HepG2 (cell line): ENCODE measurements at regions not wholly inside any gene's neighbourhood (a gene's known extent, or its start where the extent isn't known, plus 50 kb on each side); places are given as distances from the start of the nearest gene placed in this dataset.

ENCODE experiments used
- CTCF ChIP-seq: sonication (generic); formaldehyde crosslinking; IDR thresholded peaks from 2 replicates; pipeline ENCODE4 v1.5.0; 2020; ENCODE audit warnings: mild to moderate bottlenecking, missing genetic modification reagents, moderate library complexity
- ZFP37 ChIP-seq: sonication (generic); formaldehyde crosslinking; IDR thresholded peaks from 2 replicates; pipeline ENCODE4 v1.4.0; 2020; ENCODE audit warnings: missing genetic modification reagents, borderline replicate concordance
- ZNF121 ChIP-seq: sonication (generic); formaldehyde crosslinking; IDR thresholded peaks from 2 replicates; pipeline ENCODE4 v1.5.0; 2020; ENCODE audit warnings: mild to moderate bottlenecking, missing genetic modification reagents
- ZNF263 ChIP-seq: sonication (generic); formaldehyde crosslinking; IDR thresholded peaks from 2 replicates; pipeline ENCODE4 v1.4.0; 2020; ENCODE audit warnings: missing genetic modification reagents

DNA sequence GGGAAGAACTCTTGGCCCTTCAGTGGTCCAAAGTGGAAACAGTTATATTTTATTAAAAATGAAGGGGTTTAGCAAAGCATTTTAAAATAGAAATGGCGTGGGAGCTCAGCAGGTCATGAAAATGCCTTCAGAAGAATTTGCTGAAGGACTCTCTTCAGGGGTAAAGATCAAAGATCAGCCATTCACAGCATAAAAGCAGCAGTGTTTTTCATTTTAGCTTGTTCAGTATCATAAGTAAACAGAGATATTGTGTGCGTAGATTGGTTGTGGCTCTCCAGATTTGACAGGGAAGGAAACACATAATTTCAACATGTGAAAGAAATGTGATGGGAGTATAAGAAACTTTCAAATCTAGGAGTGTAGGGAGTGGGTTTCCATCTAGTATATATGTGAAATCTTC lies 519.2 kb upstream of the MAP3K7 start:
- TF ChIP-seq CTCF (CRISPR knock-in tag): no peak
- TF ChIP-seq ZNF263 (CRISPR knock-in tag): no peak
- TF ChIP-seq ZFP37 (CRISPR knock-in tag): no peak
- no peak for TF ChIP-seq ZNF121 (CRISPR knock-in tag)
